Activated CD4-positive, alpha-beta memory T cell treated with anti-CD3 and anti-CD28 coated beads for 36 hours (primary cell): ENCODE measurements at regions not wholly inside any gene's neighbourhood (a gene's known extent, or its start where the extent isn't known, plus 50 kb on each side); places are given as distances from the start of the nearest gene placed in this dataset.

ENCODE experiments used
- CTCF ChIA-PET: fragments of 350-600 bp; sonication (Branson Sonifier 250); formaldehyde crosslinking; loops from one replicate; lab custom pipeline; 2021; ENCODE audit warnings: antibody characterized with exemption, inconsistent platforms; lab: Charles Lee
- POLR2A ChIA-PET: fragments of 350-600 bp; sonication (Branson Sonifier 250); formaldehyde crosslinking; loops from one replicate; lab custom pipeline; 2021; ENCODE audit warnings: antibody characterized with exemption; lab: Charles Lee
- DNase-seq: peaks from one replicate; pipeline ENCODE4 v3.0.0-alpha.2; 2020
- H3K27ac Mint-ChIP-seq: one replicate; pipeline ENCODE4 v1.8.0; 2021; ENCODE audit warnings: mixed read lengths
- H3K27me3 Mint-ChIP-seq: one replicate; pipeline ENCODE4 v1.8.0; 2021; ENCODE audit warnings: mixed read lengths
- H3K36me3 Mint-ChIP-seq: one replicate; pipeline ENCODE4 v1.8.0; 2021; ENCODE audit warnings: mixed read lengths
- H3K4me1 Mint-ChIP-seq: one replicate; pipeline ENCODE4 v1.8.0; 2021; ENCODE audit warnings: low read depth, mixed read lengths
- H3K4me3 Mint-ChIP-seq: one replicate; pipeline ENCODE4 v1.8.0; 2021; ENCODE audit warnings: mild to moderate bottlenecking, mixed read lengths
- H3K9me3 Mint-ChIP-seq: one replicate; pipeline ENCODE4 v1.8.0; 2021; ENCODE audit warnings: mixed read lengths
- intact Hi-C: fragments of 100-400 bp; cut with micrococcal nuclease; formaldehyde crosslinking; loops from one replicate; pipeline ENCODE4 v1.15.1; 2023

DNA sequence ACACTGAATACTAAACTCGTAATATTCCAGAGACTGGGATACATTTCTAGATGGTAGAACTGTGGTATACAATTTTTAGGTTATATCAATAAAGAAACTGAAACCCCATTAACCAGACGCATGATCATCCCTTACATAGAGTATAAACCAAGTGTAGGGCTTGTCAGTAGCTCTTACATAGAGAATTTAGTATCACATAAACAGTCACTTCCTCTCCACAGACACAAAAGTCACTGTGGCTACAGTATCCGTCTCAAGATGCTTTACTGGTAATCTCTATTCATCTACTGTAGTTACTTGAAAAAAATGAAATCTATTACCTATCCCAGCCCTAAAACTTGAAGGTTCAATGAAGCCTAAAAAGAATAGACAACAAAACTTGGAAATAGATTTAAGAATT is 252.3 kb upstream of the TMPRSS15 start:
- POLR2A ChIA-PET = no interaction called here

DNA sequence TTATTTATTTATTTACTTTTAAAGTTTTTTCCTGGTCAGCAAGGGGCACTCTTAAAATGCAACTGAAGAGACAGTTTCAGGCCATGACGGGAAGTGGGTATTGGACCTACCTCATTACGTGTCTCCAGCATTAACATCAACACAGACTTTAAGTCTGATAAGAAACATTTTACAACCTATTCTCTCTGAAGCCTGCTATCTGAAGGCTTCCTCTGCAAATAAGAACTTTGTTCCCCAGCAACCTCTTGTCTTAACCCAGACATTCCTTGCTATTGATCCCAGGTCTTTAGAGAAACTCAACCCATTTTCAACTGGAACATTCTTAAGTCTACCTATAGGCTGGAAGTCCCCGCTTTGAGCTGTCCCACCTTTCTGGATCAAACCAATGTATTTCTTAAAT is 258.3 kb upstream of the TMPRSS15 start:
- intact Hi-C loops = no loop called here
- DNase-seq = no peak
- POLR2A ChIA-PET = no interaction called here
- H3K36me3 Mint-ChIP-seq = no peaks in the 10 kb centered on the region
- no peak overlapping the region for H3K4me3 Mint-ChIP-seq
- no peaks in the 10 kb centered on the region for H3K4me1 Mint-ChIP-seq
- peaks cover 23% of the 10 kb centered on the region for H3K9me3 Mint-ChIP-seq
- no peaks in the 10 kb centered on the region for H3K27me3 Mint-ChIP-seq
- H3K27ac Mint-ChIP-seq = no peak overlapping the region
- CTCF ChIA-PET = no interaction called here

More for the DNA sequence above, 252.3 kb upstream of the TMPRSS15 start:
- no peak for DNase-seq
- Mint-ChIP-seq H3K9me3 (peaks cover 9% of the 10 kb centered on the region), H3K4me1 (no peaks in the 10 kb centered on the region), H3K4me3 (no peak overlapping the region), H3K27ac (no peak overlapping the region), H3K27me3 (no peaks in the 10 kb centered on the region), H3K36me3 (no peaks in the 10 kb centered on the region)
- intact Hi-C loops = no loop called here
- CTCF ChIA-PET = no interaction called here

DNA sequence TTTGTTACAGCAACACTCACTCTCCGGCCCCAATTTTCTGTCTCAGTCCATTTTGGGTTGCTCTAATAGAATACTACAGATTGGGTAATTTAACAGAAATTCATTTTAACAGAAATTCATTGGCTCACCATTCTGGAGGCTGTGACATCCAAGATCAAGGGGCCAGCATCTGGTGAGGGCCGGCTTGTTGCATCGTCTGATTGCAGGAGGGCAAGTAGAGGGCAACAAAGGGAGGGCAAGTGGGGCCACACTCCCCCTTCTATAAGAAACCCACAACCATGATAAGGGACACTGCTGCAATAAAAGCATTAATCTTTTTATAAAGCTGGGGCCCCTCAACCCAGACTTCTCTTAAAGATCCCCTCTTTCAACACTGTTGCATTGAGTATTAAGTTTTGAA is 260.1 kb upstream of the TMPRSS15 start:
- Mint-ChIP-seq H3K27me3 (no peaks in the 10 kb centered on the region), H3K4me3 (no peak overlapping the region), H3K9me3 (peaks cover 28% of the 10 kb centered on the region), H3K4me1 (no peaks in the 10 kb centered on the region), H3K36me3 (no peaks in the 10 kb centered on the region), H3K27ac (no peak overlapping the region)
- ChIA-PET POLR2A (no interaction called here), CTCF (no interaction called here)
- no peak for DNase-seq
- intact Hi-C loops = no loop called here

GRCh38 chr21:18666725-18667124 is 263.1 kb upstream of the TMPRSS15 start:
- Mint-ChIP-seq H3K4me1 (no peaks in the 10 kb centered on the region), H3K9me3 (peaks cover 49% of the 10 kb centered on the region), H3K27ac (no peak overlapping the region), H3K4me3 (no peak overlapping the region), H3K27me3 (no peaks in the 10 kb centered on the region), H3K36me3 (no peaks in the 10 kb centered on the region)
- intact Hi-C loops = no loop called here
- CTCF ChIA-PET = no interaction called here
- POLR2A ChIA-PET = no interaction called here
- no peak for DNase-seq

DNA sequence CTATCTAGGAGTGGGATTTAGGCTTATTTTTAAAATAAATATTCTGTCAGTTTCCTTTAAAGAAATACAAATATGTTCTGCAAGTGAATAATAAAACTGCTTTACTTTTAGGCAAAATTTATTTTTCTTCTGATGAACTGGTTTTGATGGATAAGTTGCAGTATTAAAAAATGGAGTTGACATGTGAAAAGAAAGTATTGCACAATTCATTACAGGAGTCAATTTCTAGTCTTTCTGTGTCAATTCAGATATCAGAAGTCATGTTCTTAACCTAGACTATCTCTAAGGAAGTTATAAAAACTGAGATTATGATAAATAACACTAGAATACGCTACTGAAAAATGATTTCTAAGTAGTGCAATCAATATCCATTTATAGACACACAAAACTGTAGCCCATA is 270.2 kb upstream of the TMPRSS15 start:
- DNase-seq = no peak
- Mint-ChIP-seq H3K9me3 (peaks cover 31% of the 10 kb centered on the region), H3K27me3 (no peaks in the 10 kb centered on the region), H3K27ac (no peak overlapping the region), H3K36me3 (no peaks in the 10 kb centered on the region), H3K4me1 (no peaks in the 10 kb centered on the region), H3K4me3 (no peak overlapping the region)
- ChIA-PET CTCF (no interaction called here), POLR2A (no interaction called here)
- intact Hi-C loops = no loop called here

- Mint-ChIP-seq H3K27ac (no peak overlapping the region), H3K9me3 (peaks cover 10% of the 10 kb centered on the region), H3K4me1 (no peaks in the 10 kb centered on the region), H3K27me3 (no peaks in the 10 kb centered on the region), H3K4me3 (no peak overlapping the region), H3K36me3 (no peaks in the 10 kb centered on the region)
- no peak for DNase-seq
- intact Hi-C loops = no loop called here
- ChIA-PET CTCF (no interaction called here), POLR2A (no interaction called here)
These were observed 274.0 kb upstream of the TMPRSS15 start for GRCh38 chr21:18677632-18678031.

GRCh38 chr21:18705971-18706370 is 302.4 kb upstream of the TMPRSS15 start:
- H3K27me3 Mint-ChIP-seq = no peaks in the 10 kb centered on the region
- H3K4me3 Mint-ChIP-seq = no peak overlapping the region
- intact Hi-C loops = no loop called here
- ChIA-PET POLR2A (no interaction called here), CTCF (no interaction called here)
- no peak overlapping the region for H3K27ac Mint-ChIP-seq
- no peaks in the 10 kb centered on the region for H3K36me3 Mint-ChIP-seq
- DNase-seq = no peak
- H3K9me3 Mint-ChIP-seq = peaks cover 12% of the 10 kb centered on the region
- no peaks in the 10 kb centered on the region for H3K4me1 Mint-ChIP-seq

GRCh38 chr21:18711662-18712061 is 308.1 kb upstream of the TMPRSS15 start:
- H3K9me3 Mint-ChIP-seq = peaks cover 18% of the 10 kb centered on the region
- intact Hi-C loops = no loop called here
- no peaks in the 10 kb centered on the region for H3K4me1 Mint-ChIP-seq
- H3K27me3 Mint-ChIP-seq = no peaks in the 10 kb centered on the region
- CTCF ChIA-PET = no interaction called here
- no peak overlapping the region for H3K27ac Mint-ChIP-seq
- DNase-seq = no peak
- H3K4me3 Mint-ChIP-seq = no peak overlapping the region
- POLR2A ChIA-PET = no interaction called here
- H3K36me3 Mint-ChIP-seq = no peaks in the 10 kb centered on the region

GRCh38 chr21:18715606-18716005 is 312.0 kb upstream of the TMPRSS15 start:
- CTCF ChIA-PET = no interaction called here
- intact Hi-C loops = no loop called here
- POLR2A ChIA-PET = no interaction called here

GRCh38 chr21:18716578-18717138 is 313.1 kb upstream of the TMPRSS15 start:
- ChIA-PET POLR2A (no interaction called here), CTCF (no interaction called here)
- no peak for DNase-seq
- Mint-ChIP-seq H3K27me3 (no peaks in the 10 kb centered on the region), H3K9me3 (peaks cover 14% of the 10 kb centered on the region), H3K36me3 (no peaks in the 10 kb centered on the region), H3K4me3 (no peak overlapping the region), H3K4me1 (no peaks in the 10 kb centered on the region), H3K27ac (no peak overlapping the region)
- intact Hi-C loops = no loop called here

More at GRCh38 chr21:18715606-18716005, 312.0 kb upstream of the TMPRSS15 start:
- H3K27ac Mint-ChIP-seq = no peak overlapping the region
- no peaks in the 10 kb centered on the region for H3K4me1 Mint-ChIP-seq
- no peak overlapping the region for H3K4me3 Mint-ChIP-seq
- H3K9me3 Mint-ChIP-seq = peaks cover 18% of the 10 kb centered on the region
- DNase-seq = no peak
- no peaks in the 10 kb centered on the region for H3K27me3 Mint-ChIP-seq
- no peaks in the 10 kb centered on the region for H3K36me3 Mint-ChIP-seq

- Mint-ChIP-seq H3K27ac (no peak overlapping the region), H3K4me3 (no peak overlapping the region), H3K27me3 (no peaks in the 10 kb centered on the region), H3K9me3 (peaks cover 5% of the 10 kb centered on the region), H3K36me3 (no peaks in the 10 kb centered on the region), H3K4me1 (no peaks in the 10 kb centered on the region)
- POLR2A ChIA-PET = no interaction called here
- intact Hi-C loops = no loop called here
- DNase-seq = no peak
- CTCF ChIA-PET = no interaction called here
These were observed 318.6 kb upstream of the TMPRSS15 start for GRCh38 chr21:18722193-18722592.

DNA sequence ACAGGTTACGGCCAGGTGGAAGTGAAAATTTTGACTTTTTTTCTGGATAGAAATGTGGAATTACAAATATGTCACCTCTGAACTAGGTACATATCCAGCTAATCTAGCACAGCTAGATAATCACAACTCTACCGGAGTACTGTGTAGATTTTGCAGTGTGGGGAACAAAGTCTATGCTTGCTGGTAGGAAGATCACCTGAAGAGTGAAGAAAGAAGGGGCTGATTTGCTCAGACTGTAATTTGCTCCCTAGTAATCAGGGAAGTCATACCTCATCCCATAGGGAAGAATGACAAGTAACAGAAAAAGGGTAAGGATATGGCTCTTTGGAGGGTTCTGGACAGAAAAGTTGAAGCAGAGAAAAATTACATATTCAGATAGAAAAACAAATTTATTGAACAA is 319.6 kb upstream of the TMPRSS15 start:
- Mint-ChIP-seq H3K36me3 (no peaks in the 10 kb centered on the region), H3K27me3 (no peaks in the 10 kb centered on the region), H3K4me1 (no peaks in the 10 kb centered on the region), H3K9me3 (peaks cover 5% of the 10 kb centered on the region), H3K4me3 (no peak overlapping the region), H3K27ac (no peak overlapping the region)
- ChIA-PET CTCF (no interaction called here), POLR2A (no interaction called here)
- DNase-seq = no peak
- intact Hi-C loops = no loop called here

- Mint-ChIP-seq H3K36me3 (no peaks in the 10 kb centered on the region), H3K27ac (no peak overlapping the region), H3K9me3 (peaks cover 8% of the 10 kb centered on the region), H3K27me3 (no peaks in the 10 kb centered on the region), H3K4me1 (no peaks in the 10 kb centered on the region), H3K4me3 (no peak overlapping the region)
- ChIA-PET POLR2A (no interaction called here), CTCF (no interaction called here)
- DNase-seq = no peak
- intact Hi-C loops = no loop called here
These were observed 322.1 kb upstream of the TMPRSS15 start for GRCh38 chr21:18725653-18726052.
